ENCODE measurements at regions not wholly inside any gene's neighbourhood (a gene's known extent, or its start where the extent isn't known, plus 50 kb on each side); places are given as distances from the start of the nearest gene placed in this dataset.

DNA sequence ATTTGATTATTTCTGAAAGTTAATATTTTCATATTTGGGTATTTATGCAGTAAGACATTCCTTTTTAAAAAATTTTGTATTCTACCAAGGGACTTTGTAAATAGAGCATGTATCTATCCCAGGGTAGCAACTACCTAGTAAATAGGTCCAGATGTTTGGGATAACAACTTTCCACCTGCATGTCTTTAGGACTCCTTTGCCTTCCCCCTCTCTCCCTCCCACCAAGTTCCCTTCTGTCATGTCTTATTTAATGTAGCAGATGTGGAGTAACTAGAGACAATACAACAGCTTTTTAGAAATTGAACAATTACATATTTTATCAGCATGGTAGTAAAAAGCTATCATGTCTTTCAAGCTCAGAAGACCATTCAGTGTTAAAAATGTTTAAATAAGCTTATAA is 821.0 kb downstream of the C4orf33 start:
- TF ChIP-seq SUZ12 (IDR thresholded peaks at IDR 0.05; ENCODE audit: extremely low read depth, insufficient read depth, insufficient read length) (no peak), ZNF274 (IDR thresholded peaks at IDR 0.05; ENCODE audit: low read depth, low read length) (no peak), YY1 (IDR thresholded peaks at IDR 0.05; ENCODE audit: insufficient read depth, insufficient read length) (no peak)
